NCI-H2196 (cell line): ENCODE measurements at regions not wholly inside any gene's neighbourhood (a gene's known extent, or its start where the extent isn't known, plus 50 kb on each side); places are given as distances from the start of the nearest gene placed in this dataset.

Source experiments
- DNase-seq: peaks from one replicate; lab custom pipeline; 2025; ENCODE audit not compliant: unreplicated experiment; lab: John Stamatoyannopoulos, UW

- DNase-seq, result no peak
Measured at GRCh38 chr3:43932921-43933320, 242.2 kb downstream of the ABHD5 start.

- no peak for DNase-seq
Measured at GRCh38 chr3:43948013-43948412, 257.3 kb downstream of the ABHD5 start.

- no peak for DNase-seq
Measured at GRCh38 chr3:43949594-43949993, 258.9 kb downstream of the ABHD5 start.

DNA sequence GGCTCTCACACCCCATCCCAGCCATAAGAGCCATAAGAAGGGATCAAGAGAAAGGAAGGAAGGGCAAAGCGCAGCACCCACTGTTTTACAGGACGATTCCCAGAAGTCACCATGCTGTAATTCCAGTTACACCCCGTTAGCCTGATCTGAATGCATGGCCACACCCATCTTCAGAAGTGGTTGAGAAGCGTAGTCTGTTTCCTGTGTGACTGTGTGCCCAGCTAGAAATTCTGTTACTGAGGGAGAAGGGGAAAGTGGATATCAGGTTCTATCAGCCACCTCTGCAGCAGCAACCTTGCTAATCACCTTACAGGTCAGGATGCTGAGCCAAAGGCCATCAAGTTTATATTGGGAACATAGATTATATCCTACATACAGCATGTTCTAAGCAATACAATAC, 260.0 kb downstream of the ABHD5 start:
- DNase-seq, result no peak

- no peak for DNase-seq
Measured at GRCh38 chr3:43951813-43952212, 261.1 kb downstream of the ABHD5 start.

- DNase-seq, result no peak
Measured at GRCh38 chr3:43953380-43953779, 262.6 kb downstream of the ABHD5 start.

- no peak for DNase-seq
Measured at GRCh38 chr3:43953814-43954692, 263.3 kb downstream of the ABHD5 start.

- DNase-seq, result no peak
Measured at GRCh38 chr3:43956945-43957344, 266.2 kb downstream of the ABHD5 start.

DNA sequence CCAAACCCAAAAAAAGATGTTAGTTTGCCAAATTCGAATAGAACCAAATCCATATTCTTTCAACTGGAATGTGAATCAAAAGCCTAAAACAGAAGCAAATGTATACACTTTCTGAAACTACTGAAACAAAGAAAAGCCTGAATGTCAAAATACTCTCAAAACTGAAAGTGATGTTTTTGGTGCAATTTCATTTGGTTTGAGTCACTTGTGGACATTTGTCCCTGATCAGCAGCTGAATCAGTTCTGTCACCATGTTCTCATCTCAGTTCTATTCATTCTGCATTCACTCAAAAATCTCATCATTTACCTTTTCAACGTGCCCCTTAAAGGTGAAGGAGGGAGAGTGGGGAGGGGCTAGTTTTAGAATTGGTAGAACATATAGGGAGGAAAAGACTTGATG, 266.8 kb downstream of the ABHD5 start:
- DNase-seq, result no peak

DNA sequence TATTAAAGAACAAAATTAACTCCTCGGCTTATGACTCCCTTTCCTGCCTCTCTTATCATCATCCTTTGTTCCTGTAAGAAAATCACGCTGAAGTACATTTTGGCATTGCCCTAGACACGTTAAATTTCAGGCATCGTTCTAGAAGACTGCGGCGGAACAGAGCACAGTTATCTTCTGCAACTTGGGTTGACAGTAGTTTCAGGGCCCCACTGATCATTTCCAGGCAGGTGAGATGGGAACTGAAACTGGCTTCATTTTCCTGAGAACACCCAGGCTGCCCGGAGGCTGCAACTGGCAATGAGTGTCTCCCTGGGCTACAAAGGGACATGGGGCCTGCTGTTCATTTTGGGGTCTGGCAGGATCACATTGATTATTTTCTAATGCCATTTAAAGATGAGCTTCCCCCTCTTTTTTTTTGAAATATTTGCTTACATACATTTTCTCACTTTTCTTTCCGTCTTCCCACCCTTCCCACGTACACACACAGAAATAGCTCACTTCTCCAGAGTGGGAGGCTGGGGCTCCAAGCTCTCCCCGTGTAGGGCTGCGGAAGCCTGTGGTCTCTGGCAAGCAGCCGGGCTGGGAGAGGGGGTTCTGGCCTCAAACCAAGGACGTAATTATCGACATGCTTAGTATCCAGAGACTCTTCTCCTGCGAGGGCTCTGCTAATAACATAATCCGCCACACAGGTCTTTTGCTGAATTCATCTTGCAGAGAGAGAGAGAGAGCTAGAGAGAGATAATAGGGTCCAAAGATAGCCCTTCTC, 267.4 kb downstream of the ABHD5 start:
- DNase-seq, result no peak

GRCh38 chr3:43958973-43959372, 268.2 kb downstream of the ABHD5 start:
- no peak for DNase-seq

GRCh38 chr3:43959498-43960447, 269.0 kb downstream of the ABHD5 start:
- DNase-seq, result no peak

- DNase-seq, result no peak
Measured at GRCh38 chr3:43960448-43960840, 269.7 kb downstream of the ABHD5 start.

GRCh38 chr3:43962043-43962442, 271.3 kb downstream of the ABHD5 start:
- no peak for DNase-seq

DNA sequence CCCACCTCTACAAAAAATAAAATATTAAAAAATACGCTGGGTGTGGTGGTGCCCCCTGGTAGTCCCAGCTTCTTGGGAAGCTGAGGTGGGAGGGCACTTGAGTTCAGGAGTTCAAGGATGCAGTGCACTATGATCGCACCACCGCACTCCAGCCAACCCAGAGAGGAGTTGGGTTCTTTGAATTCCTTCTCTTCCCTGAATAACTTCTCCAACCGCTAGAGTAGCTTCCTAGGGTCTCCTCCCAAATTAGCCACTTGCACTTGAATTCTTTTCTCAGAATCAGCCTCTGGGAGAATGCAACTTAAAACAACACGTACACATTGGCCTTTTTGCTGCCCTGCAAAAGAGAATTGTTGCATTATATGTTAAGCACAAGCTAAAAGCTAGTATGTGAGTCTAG, 272.5 kb downstream of the ABHD5 start:
- no peak for DNase-seq

DNA sequence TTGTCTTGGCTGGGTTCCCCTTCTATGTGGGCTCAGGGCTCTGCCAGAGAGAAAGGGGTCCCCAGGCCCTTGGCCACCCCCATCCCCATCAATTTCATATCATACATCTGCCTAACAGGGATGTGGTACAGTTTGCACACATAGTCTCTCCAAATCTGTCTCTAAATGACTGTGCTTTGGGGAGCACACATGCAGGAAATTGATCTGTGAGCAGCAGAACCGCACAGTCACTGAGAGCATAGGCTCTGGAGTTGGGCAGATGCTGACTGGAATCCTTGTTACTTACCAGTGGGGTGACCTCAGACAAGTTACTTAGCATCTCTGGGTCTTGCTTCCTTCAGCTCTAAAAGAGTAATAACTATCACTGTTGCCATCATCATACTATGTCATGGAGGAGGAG, 273.9 kb downstream of the ABHD5 start:
- DNase-seq, result no peak

DNA sequence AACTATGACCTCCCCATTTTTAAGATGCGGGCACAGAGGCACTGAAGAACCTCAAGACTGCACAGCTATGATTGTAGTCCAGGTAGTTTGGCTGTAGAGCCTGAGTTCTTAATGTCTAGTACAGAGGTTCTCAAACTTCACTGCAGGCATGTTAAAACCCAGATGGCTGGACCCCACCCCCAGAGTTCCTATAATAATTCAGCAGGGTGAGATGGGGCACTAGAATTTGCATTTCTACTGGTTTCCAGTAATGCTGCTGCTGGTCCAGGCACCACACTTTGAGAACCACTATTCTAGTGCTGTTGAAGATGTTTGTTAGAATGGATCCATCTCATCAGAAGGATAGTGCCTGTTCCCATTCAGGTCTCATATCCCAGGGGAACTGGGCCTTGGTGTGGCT, 274.9 kb downstream of the ABHD5 start:
- DNase-seq, result no peak

- no peak for DNase-seq
Measured at GRCh38 chr3:43966126-43966525, 275.4 kb downstream of the ABHD5 start.

GRCh38 chr3:43966530-43966929, 275.2 kb upstream of the TOPAZ1 start:
- no peak for DNase-seq

DNA sequence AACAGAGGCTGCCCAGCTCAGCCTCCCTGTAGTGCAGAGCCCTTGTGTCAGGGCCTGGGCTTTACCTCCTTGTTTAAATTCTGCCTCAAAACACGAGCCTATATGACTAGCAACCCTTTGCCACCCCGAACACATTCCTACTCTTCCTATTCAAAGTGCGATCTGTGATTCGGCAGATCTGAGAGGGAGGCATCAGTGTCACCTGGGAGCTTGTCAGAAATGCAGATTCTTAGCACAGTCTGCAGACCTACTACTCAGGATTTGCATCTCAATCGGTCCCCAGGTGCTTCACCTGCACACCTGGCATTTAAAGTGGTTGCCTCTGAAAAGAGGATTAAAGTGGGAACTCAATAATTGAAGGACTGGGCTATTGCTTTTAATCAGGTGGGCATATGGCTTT, 273.2 kb upstream of the TOPAZ1 start:
- DNase-seq, result no peak

DNA sequence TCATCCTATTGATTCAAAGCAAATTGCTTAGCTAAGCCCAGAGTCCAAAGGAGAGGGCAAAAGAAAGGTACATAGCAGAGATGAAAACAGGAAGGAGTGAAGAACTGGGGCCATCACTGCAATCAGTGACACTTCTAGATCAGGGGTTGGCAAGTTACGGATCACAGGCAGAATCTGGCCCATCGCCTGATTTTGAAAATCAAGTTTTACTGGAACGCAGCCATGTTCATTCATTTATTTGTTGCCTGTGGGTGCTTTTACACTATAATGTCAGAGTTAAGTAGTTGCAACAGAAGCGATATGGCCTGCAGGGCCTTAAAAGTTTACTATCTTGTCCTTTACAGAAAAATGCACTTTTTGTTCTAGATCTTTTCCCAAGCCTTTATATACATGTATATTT, 271.7 kb upstream of the TOPAZ1 start:
- DNase-seq, result no peak
